Endothelial cell of umbilical vein (primary cell): ENCODE measurements at regions not wholly inside any gene's neighbourhood (a gene's known extent, or its start where the extent isn't known, plus 50 kb on each side); places are given as distances from the start of the nearest gene placed in this dataset.

ENCODE experiments used
- BruUV-seq: library from RNA; stranded (reverse); fragments of 400-500 nt; replicated peaks from 2 replicates; lab custom pipeline; 2021; lab: Mats Ljungman, UMichigan
- CTCF ChIA-PET: fragments of 300-600, 350-600 bp; sonication (Branson Sonifier 250); formaldehyde crosslinking; loops from one replicate; lab custom pipeline; 2021; ENCODE audit warnings: antibody characterized with exemption, inconsistent platforms; lab: Charles Lee
- POLR2A ChIA-PET: fragments of 300-600, 350-600 bp; sonication (Branson Sonifier 250); formaldehyde crosslinking; loops from one replicate; lab custom pipeline; 2021; ENCODE audit warnings: antibody characterized with exemption, inconsistent platforms; lab: Charles Lee
- DNase-seq: peaks from one replicate; pipeline ENCODE4 v3.0.0-alpha.2; 2011; ENCODE audit warnings: low read depth, low spot score
- FAIRE-seq: peaks from 2 replicates; lab custom pipeline; 2011; peaks lifted over from hg19 to GRCh38; lab: Jason Lieb, UNC
- H2AFZ ChIP-seq: 2 replicates; pipeline ENCODE4 v1.6.0; 2012; ENCODE audit warnings: low read depth, low read length, control low read depth, inconsistent platforms
- H3K27ac ChIP-seq: 2 replicates; pipeline ENCODE4 v1.5.1; 2011; ENCODE audit warnings: low read depth, mild to moderate bottlenecking, control low read depth, low read length, moderate library complexity; ENCODE audit not compliant: insufficient read depth
- H3K27me3 ChIP-seq, 2 experiments: 2 replicates each; pipeline versions ENCODE4 v1.6.0 to v1.6.1; 2011; ENCODE audit warnings: low read length in 2 of 2, mixed read lengths in 1 of 2; ENCODE audit not compliant: control insufficient read depth in 2 of 2, insufficient read depth in 2 of 2
- H3K36me3 ChIP-seq, 2 experiments: 2 replicates in 1 of 2; 3 replicates in 1 of 2; pipeline ENCODE4 v1.5.1; 2011; ENCODE audit warnings: low read length in 2 of 2, mild to moderate bottlenecking in 1 of 2, moderate library complexity in 1 of 2; ENCODE audit not compliant: control insufficient read depth in 2 of 2, insufficient read depth in 2 of 2; ENCODE audit errors: extremely low read depth in 1 of 2
- H3K4me1 ChIP-seq: 3 replicates; pipeline ENCODE4 v1.5.1; 2011; ENCODE audit warnings: mild to moderate bottlenecking, low read length; ENCODE audit not compliant: control insufficient read depth, insufficient read depth; ENCODE audit errors: extremely low read depth
- H3K4me2 ChIP-seq: 2 replicates; pipeline ENCODE4 v1.6.1; 2011; ENCODE audit warnings: low read length, control low read depth, mixed read lengths; ENCODE audit not compliant: insufficient read depth
- H3K4me3 ChIP-seq, 3 experiments: fragments of 200-600 bp in 1 of 3; sonication (generic), shearing (Covaris generic) in 1 of 3; replicated peaks in 1 of 3; 2 replicates each; pipeline ENCODE4 v1.5.1; 2011 to 2016; ENCODE audit warnings: control low read depth in 3 of 3, low read length in 3 of 3, mild to moderate bottlenecking in 2 of 3, inconsistent platforms in 1 of 3, low read depth in 1 of 3, moderate library complexity in 1 of 3; ENCODE audit not compliant: insufficient read depth in 1 of 3
- H3K79me2 ChIP-seq: 2 replicates; pipeline ENCODE4 v1.6.0; 2012; ENCODE audit warnings: low read length, inconsistent platforms; ENCODE audit not compliant: control insufficient read depth, insufficient read depth
- H3K9ac ChIP-seq: replicated peaks from 2 replicates; pipeline ENCODE3; 2011; ENCODE audit warnings: low read length, control low read depth; ENCODE audit not compliant: insufficient read depth; ENCODE audit errors: extremely low read depth
- H3K9me1 ChIP-seq: replicated peaks from 3 replicates; pipeline ENCODE4 v1.6.0; 2011; ENCODE audit warnings: mild to moderate bottlenecking, low read length; ENCODE audit not compliant: control insufficient read depth, insufficient read depth; ENCODE audit errors: extremely low read depth
- H3K9me3 ChIP-seq: replicated peaks from 2 replicates; pipeline ENCODE4 v1.5.1; 2012; ENCODE audit warnings: low read length, inconsistent platforms; ENCODE audit not compliant: control insufficient read depth, insufficient read depth
- H4K20me1 ChIP-seq: replicated peaks from 2 replicates; pipeline ENCODE3; 2011; ENCODE audit warnings: mild to moderate bottlenecking, low read length; ENCODE audit not compliant: control insufficient read depth, insufficient read depth; ENCODE audit errors: extremely low read depth
- EZH2 ChIP-seq: IDR thresholded peaks from 2 replicates; pipeline ENCODE4 v1.6.1; 2012; ENCODE audit warnings: borderline replicate concordance, low read depth, mild to moderate bottlenecking, moderate library complexity, low read length, inconsistent platforms; ENCODE audit not compliant: severe bottlenecking
- FOS ChIP-seq: IDR thresholded peaks from 2 replicates; pipeline ENCODE4 v1.6.1; 2011; ENCODE audit warnings: mild to moderate bottlenecking, low read length, moderate library complexity, borderline replicate concordance; ENCODE audit not compliant: insufficient read depth
- GATA2 ChIP-seq: IDR thresholded peaks from 2 replicates; pipeline ENCODE4 v1.7.0; 2011; ENCODE audit warnings: low read depth, mild to moderate bottlenecking, moderate library complexity, mixed read lengths, low read length; ENCODE audit not compliant: insufficient read length, insufficient read depth
- JUN ChIP-seq: IDR thresholded peaks from 2 replicates; pipeline ENCODE4 v1.6.1; 2011; ENCODE audit warnings: borderline replicate concordance, low read depth; ENCODE audit not compliant: insufficient read length, insufficient read depth
- MAX ChIP-seq: IDR thresholded peaks from 2 replicates; pipeline ENCODE4 v1.6.1; 2011; ENCODE audit not compliant: insufficient read depth, insufficient read length
- MYC ChIP-seq: IDR thresholded peaks from one replicate; pipeline ENCODE4 v1.6.1; 2011; ENCODE audit warnings: mild to moderate bottlenecking, low read depth, low read length
- POLR2A ChIP-seq: IDR thresholded peaks from 2 replicates; pipeline ENCODE4 v1.6.1; 2012; ENCODE audit warnings: low read depth, mild to moderate bottlenecking, control low read depth, low read length
- POLR2AphosphoS5 ChIP-seq: IDR thresholded peaks from 2 replicates; pipeline ENCODE4 v1.6.1; 2012; ENCODE audit warnings: low read depth, mild to moderate bottlenecking, control low read depth, low read length, moderate library complexity; ENCODE audit not compliant: insufficient read depth
- dilution Hi-C: fragments of 300-500 bp; cut with MboI; formaldehyde crosslinking; loops from one replicate; pipeline ENCODE4 v1.15.0; 2019; ENCODE audit warnings: low sequenced_read_pairs; ENCODE audit not compliant: extremely low pct_ligation_motif_present
- intact Hi-C: fragments of 100-400 bp; cut with micrococcal nuclease; formaldehyde crosslinking; loops from one replicate; pipeline ENCODE4 v1.10.0; 2022
- TF ChIP-seq, protein P1 (sequence below), 2 donors: IDR thresholded peaks; 1 replicate in 1 of 2; 2 replicates in 1 of 2; pipeline ENCODE4 v1.5.1; 2011; ENCODE audit warnings: low read length in 2 of 2, mild to moderate bottlenecking in 2 of 2, moderate library complexity in 2 of 2, control low read depth in 1 of 2, inconsistent platforms in 1 of 2, low read depth in 1 of 2; ENCODE audit not compliant: insufficient read depth in 1 of 2; ENCODE audit errors: extremely low read depth in 1 of 2

DNA sequence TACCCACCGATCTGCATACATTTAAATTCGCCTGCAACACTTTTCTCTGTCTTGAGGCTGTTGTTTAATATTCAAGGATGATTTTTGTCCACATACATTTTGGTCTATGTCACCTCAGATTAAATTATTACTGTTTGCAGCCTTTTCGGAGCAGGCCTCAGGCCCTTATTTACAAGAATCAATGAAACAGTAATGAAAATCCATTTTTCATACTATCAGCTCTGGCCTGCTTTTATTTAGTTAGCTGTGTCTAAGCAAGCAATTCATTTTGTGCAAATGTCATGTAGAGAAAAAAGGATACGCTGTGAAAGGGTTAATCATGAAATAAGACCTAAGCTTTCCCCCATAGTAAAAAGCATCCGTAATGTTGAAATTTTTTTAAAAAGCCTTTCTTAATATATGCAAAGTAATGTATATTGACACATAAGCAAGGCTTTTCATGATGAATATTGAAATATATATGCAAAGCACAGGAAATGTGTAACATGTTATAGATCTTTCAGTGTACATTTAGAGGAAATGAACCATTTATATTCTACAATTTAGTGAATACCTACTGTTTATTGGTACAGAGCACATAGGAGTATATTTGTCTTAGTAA, 1135.3 kb upstream of the ZEB2 start:
- TF ChIP-seq, protein P1, sequence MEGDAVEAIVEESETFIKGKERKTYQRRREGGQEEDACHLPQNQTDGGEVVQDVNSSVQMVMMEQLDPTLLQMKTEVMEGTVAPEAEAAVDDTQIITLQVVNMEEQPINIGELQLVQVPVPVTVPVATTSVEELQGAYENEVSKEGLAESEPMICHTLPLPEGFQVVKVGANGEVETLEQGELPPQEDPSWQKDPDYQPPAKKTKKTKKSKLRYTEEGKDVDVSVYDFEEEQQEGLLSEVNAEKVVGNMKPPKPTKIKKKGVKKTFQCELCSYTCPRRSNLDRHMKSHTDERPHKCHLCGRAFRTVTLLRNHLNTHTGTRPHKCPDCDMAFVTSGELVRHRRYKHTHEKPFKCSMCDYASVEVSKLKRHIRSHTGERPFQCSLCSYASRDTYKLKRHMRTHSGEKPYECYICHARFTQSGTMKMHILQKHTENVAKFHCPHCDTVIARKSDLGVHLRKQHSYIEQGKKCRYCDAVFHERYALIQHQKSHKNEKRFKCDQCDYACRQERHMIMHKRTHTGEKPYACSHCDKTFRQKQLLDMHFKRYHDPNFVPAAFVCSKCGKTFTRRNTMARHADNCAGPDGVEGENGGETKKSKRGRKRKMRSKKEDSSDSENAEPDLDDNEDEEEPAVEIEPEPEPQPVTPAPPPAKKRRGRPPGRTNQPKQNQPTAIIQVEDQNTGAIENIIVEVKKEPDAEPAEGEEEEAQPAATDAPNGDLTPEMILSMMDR (IDR thresholded peaks at IDR 0.05; ENCODE audit: extremely low read depth in 1 of 2, insufficient read depth in 1 of 2, low read depth in 1 of 2, low read length in 2 of 2), result no peak
- TF ChIP-seq POLR2A (no peak), MYC (no peak), POLR2AphosphoS5 (no peak), FOS (no peak), GATA2 (no peak), MAX (no peak), JUN (no peak), EZH2 (no peak)
- BruUV-seq, result no TSS peak
- Histone ChIP-seq H3K27ac (no peak overlapping the region), H3K27me3 (no peaks in the 10 kb centered on the region), H3K36me3 (no peaks in the 10 kb centered on the region), H4K20me1 (no peaks in the 10 kb centered on the region), H3K9me1 (no peaks in the 10 kb centered on the region), H2AFZ (no peak overlapping the region), H3K9me3 (no peaks in the 10 kb centered on the region), H3K79me2 (no peaks in the 10 kb centered on the region), H3K9ac (no peak overlapping the region), H3K4me3 (no peak overlapping the region), H3K4me1 (no peaks in the 10 kb centered on the region), H3K4me2 (no peak overlapping the region)
- FAIRE-seq (no peak), DNase-seq (no peak)
- dilution Hi-C loops (no loop called here), intact Hi-C loops (no loop called here)
- POLR2A ChIA-PET, result no interaction called here
- CTCF ChIA-PET, result interaction anchor here (1.0 kb wide), 1 partner anchor 69 kb away, joined by 3 read pairs; no protein-coding TSS in a partner anchor
